ENCODE measurements at regions not wholly inside any gene's neighbourhood (a gene's known extent, or its start where the extent isn't known, plus 50 kb on each side); places are given as distances from the start of the nearest gene placed in this dataset.
"Not testable (repeated sequence)": the region's sequence is repeated elsewhere in the genome, so short reads cannot be mapped to it uniquely, and the experiment has no call there.

DNA sequence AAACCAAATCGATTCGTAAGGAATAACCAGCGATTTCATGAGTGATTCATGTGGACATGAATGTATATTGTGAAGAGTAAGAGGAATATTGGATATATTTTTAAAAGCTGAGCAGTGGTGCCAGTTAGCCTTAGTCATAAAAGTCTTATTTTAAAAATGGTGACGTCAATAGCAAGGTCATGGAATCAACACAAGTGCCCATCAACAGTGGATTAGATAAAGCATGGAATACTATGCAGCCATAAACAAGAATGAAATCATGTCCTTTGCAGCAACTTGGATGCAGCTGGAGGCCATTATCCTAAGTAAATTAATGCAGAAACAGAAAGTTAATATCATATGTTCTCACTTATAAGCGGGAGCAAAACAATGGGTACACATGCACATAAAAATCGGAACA is 89.0 kb upstream of the STOX2 start:
- no peak for DNase-seq (ENCODE audit: low spot score)

DNA sequence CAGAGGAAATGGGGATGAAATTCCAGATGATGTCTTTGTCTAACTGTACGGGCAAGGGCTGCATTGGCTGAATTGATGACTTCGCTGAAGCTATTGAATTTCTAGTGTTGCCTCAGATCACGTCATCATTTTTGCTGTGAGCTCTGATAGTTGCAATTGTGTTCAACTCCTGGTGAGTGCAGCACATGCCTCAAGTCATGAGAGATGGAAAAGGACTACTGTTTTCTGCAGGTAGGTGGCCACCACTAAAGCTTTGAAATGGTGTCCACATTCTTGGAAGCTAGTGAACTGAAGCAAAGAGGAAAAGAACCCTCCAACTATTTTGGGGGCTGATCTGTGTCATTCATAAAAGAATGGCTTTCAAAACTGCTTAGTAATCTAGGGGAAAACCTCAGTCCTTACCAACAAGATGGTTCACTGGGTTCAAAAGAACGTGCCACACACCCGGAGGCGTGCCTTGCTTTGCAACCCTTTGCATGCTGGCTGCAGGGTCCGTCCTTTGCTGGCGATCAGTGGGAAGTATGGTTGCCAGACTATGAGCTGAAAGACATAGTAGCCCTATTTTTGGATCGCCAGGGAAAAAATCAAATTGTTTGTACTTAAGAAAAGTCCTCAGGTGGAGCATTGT is 88.1 kb upstream of the STOX2 start:
- no peak for DNase-seq (ENCODE audit: low spot score)

DNA sequence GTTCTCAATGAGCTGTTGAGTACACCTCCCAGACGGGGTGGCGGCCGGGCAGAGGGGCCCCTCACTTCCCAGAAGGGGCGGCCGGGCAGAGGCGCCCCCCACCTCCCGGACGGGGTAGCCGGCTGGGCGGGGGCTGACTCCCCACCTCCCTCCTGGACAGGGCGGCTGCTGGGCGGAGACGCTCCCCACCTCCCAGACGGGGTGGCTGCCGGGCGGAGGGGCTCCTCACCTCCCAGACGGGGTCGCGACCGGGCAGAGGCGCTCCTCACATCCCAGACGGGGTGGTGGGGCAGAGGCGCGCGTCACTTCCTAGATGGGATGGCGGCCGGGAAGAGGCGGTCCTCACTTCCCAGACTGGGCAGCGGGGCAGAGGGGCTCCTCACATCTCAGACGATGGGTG is 86.5 kb upstream of the STOX2 start:
- not testable (repeated sequence) for DNase-seq (ENCODE audit: low spot score)

DNA sequence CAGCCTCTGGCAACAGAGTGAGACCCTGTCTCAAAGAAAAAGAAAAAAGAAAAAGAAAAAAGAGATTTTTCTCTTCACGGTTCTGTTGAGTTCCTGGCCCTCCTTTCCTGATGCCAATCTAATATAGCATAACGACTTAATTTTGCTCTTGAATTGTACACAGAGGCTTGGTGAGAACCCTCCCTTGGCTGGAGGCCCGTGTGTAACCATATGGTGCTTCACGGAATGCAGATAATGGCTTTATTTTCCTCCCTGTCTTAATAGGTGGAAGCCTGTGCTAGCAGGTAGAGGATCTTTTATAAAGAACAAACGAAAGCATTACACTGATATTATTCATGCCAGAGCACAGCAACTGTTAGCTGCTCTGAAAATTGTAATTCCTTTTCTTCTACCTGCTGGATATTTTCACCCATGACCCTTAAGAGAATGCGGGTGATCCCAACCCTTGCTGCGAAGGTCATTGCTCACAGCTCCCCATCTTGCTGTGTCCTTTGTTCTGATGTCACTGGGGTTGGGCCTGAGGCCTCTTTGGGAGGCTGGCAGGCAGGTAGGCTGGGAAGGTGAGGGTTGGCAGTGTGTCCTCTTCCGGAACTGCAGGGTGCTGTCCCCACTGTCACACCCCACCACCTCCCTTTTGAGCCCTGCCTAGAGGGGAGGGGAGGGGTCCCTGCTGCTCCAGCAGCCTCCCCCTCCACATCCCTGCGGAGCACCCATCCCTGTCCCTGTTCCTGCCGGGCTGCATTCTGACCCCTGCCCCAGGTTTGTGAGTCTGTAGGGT is 83.8 kb upstream of the STOX2 start:
- DNase-seq (ENCODE audit: low spot score): no peak

DNA sequence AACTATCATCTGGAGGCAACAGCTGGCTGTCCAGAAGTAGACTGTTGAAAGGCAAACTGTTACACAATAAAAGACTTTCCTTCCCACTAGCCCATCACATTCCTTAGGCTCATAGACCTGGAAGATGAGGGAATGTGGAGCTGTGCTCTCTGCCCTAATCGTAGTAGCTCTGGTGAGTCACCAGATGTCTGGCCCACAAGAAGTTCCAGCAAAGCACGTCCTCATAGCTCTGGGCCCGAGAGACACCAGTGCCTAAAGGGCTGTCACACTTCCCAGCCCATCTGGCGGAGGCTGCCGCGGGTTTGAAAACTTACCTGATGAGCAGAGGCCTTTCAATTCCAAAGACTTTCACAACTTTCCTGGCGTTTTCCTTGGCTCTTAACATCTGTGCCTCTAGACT is 81.7 kb upstream of the STOX2 start:
- no peak for DNase-seq (ENCODE audit: low spot score)

DNA sequence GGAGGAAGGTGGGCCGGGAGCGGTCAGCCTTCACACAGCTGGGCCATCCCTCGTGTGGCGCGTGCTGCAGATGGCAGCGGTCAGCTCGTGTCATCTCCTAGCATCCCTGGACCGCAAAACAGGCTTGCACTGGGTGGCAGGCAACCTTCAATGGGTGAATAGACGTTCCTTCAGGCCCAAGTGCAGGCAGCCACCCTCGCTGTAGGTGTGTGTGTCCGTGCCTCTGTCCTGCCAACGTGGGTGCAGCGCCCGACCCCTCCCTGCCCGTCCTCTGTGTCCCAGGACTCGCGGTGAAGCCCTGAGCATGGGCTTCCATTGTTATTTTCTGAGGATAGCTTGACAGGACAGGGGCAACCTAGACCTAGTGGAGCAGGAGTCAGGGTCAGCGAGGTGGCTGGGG is 79.8 kb upstream of the STOX2 start:
- no peak for DNase-seq (ENCODE audit: low spot score)

DNA sequence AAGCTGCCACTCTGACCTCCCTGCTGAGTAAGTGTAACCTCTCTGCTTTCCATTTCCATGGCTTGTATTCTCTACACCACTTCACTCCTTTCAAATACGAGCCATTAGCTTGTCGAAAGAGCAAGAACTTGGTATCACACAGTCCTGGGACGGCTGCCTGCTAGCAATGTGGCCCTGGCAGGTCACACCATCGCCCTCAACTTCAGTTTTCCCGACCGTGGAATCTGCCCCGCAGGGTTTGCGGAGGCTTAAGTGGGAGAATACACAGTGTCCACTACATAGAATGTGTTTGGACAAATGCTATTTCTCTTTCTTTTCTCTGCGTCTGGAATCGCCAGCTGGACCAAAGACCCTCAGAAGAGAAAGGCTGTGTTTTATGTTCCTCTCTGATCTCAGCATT is 78.6 kb upstream of the STOX2 start:
- no peak for DNase-seq (ENCODE audit: low spot score)

DNA sequence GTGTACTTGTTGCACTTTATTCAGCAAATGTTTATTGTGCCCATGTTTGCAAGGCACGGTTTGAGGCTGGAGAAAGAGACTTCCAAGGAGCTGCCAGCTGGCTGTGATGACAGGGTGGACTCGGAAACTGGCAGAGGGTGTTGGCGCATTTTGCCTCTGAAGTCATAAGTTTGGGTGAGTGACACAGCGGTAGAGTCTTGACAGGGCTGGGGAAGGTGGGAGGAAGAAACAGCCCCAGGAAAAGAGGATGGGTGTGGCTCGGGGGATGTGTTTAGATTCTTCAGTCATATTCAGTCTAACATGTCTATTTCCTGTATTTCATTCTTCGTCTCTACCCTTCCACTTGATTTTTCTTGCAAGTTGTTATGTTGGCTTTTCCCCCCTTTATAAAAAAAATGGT is 77.0 kb upstream of the STOX2 start:
- DNase-seq (ENCODE audit: low spot score): no peak

DNA sequence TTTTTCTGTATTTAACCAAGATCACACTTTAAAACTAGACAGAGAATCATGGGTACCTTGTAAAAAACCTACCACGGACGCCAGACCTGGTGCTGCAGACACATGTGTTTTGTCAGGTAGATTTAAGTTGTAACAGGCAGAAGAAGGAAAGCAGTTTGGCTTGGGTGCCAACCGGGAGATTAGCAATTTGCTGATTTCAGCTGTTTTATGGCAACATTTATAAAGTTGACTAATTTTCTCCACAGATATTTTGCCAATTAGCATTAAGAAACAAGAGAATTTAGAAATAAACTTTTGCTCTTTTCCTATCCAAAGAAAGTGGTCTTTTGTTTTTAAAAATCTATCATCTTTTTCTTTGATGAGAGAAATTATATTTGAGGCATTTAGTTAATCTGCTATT is 76.3 kb upstream of the STOX2 start:
- no peak for DNase-seq (ENCODE audit: low spot score)

DNA sequence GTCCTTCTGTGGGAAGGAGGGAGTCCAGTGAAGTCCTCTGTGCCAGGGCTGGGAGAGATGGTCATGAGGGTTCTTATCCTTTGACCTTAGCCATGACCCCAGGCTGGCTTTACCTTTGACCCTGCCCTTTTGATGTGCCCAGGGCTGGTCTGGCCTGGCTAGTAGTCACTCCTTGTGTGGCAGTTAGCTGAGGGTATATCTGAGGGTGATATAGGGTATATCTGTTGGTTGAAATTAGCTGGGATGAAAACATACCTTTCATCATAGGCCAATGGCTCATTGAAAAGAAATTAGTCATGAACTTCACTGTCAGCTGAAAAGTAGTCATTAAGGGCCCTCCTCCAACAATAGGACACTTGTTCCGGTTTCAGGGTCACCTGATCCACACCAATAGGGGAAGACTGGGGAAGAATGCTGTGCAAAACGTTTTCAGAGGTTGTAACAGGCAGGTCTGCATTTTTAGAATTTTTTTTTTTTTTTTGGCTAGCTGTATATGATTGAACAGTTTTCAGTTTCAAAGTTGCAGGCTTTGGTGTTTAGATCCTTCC is 74.6 kb upstream of the STOX2 start:
- no peak for DNase-seq (ENCODE audit: low spot score)

DNA sequence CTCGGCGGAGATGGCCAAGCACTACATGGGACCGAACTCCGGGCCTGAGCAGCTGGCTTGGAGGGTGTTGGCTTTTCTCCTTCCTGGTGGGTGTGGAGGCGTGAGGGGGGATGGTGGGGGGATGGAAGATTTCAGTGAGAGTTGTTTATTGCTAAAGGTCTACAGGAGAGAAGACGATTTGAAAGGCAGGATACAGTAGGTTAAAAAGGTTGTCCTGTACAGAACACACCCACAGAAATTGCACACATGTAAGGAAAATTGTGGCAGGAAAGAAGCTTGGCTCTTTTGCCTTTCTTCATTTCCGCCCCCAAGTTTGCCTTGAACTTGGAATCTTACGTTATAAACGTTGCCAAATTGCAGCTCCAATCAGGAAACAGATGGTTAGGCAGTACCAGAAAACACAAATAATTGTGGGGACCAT is 74.1 kb upstream of the STOX2 start:
- DNase-seq (ENCODE audit: low spot score): no peak

DNA sequence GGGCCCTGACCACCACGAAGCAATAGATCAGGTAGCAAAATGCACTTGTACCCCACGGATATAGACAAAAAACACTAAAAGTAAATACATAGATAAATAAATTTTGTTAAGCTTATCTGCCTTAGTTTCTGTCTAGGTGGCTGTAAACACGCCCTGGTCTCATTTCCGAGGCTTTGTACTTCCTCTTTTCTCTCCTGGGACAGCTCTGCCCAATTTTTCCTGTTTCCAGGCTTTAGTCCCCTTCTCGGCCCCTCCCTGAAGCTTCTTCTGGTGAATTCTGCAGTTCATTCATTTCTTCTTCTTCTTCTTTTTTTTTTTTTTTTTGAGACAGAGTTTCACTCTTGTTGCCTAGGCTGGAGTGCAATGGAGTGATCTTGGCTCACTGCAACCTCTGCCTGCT is 73.4 kb upstream of the STOX2 start:
- DNase-seq (ENCODE audit: low spot score): no peak

DNA sequence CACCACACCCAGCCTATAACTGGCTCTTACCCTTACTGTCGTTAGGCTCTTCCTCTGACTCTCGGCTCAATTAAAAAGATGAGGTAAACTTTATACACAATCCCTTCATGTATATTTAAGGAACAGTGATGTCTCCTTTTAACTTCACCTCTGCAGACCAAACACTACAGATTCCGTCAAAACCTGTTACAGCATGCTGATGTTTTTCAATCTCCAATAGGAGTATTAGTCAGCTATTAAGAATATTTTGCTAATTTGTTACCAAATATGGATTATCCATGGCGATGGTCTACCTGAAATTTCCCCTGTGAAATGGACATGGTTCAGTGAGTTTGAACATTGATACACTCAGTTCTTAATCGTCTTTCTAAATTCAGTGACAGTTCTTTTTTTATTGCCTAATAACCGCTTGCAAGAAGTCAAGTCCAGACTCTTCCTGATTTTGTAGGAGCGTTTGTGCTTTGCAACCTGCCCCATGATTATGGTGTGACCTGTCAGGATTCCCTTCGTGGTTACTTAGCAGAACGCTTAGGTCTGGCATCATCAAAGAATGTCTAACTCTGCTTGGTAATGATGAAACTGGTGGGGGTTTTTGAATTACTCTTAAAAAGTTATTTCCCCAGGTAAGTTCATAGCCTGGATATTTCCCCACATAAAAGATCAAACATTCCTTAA is 72.2 kb upstream of the STOX2 start:
- DNase-seq (ENCODE audit: low spot score): no peak

DNA sequence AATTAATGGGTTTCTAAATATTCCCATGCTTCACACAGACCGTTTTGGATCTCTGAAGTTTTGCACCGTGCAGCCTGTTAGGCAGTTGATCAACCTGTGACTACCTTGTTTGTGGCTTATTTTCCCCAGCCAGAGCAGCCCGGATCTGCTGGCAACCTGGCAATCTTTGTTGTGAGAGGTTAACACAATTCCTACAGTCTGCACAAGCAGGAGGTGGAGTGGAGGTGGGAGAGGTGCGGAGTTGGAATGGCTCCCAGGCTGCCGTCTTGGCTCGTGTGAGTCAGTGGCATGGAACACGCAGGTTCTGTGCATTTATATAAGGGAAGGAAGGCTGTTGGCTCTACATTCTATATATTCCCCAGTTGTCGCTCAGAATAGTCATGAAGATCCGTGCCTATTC is 70.9 kb upstream of the STOX2 start:
- no peak for DNase-seq (ENCODE audit: low spot score)

DNA sequence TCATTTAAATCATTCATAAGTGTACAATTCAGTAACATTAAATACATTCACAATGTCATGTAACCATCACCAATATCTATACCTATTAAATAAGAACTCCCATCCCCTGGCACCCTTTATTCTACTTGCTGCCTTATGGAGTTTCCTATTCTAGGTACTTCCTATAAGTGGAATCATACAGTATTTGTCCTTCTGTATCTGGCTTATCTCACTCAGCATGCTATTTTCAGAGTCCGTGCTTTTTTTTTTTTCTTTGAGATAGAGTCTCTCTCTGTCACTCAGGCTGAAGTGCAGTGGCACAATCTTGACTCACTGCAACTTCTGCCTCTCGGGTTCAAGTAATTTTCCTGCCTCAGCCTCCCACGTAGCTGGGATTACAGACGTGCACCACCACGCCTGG is 67.9 kb upstream of the STOX2 start:
- no peak for DNase-seq (ENCODE audit: low spot score)

DNA sequence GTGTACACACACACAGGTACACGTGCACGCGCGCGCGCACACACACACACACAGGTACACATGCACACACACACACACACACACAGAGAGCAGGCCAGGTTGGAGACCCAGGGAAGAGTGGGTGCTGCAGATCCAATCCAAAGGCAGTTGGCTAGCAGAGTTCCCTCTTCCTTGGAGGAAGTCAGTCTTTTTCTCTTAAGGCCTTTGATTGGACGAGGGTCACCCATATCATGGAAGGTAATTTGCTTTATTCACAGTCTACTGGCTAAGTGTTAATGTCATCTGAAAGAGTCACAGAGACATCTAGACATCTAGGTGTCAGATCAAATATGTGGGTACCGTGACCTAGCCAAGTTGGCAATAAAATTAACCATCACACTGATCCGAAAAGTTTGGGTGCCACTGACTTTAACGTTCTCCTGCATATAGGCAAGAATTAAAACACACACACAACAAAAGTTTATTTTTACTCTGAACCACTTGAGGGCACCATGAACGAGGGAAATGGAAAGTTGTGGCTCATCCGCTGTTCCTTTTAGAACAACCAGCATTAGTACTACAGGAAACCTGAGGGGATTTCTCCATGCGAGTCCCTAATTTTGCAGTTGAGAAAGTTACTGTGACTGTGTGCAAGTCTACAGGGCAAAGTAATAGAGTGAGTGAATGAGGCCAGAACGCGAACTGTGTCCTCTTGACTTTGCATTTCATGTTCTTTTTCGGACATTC is 66.0 kb upstream of the STOX2 start:
- peak; percentile 51 for DNase-seq (ENCODE audit: low spot score)

DNA sequence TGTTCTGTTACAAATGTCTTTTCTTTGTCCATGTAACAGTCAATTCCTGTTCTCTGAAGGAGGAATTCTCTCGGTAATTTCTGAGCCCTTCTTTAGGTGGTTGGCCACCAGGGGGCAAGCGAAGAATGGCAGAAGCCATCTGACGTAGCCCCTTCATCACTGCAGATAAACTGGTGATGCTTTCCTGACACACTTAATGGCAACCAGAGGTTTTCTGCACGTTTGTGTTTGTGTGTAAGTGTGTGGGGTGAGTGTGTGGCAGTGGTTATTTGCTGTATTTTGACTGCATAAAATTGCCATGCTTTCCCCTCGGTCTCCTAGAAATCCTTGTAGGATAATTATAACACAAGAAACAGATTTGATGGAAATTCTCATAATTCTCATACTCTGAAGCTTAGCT is 64.8 kb upstream of the STOX2 start:
- peak; percentile 86 for DNase-seq (ENCODE audit: low spot score)

DNA sequence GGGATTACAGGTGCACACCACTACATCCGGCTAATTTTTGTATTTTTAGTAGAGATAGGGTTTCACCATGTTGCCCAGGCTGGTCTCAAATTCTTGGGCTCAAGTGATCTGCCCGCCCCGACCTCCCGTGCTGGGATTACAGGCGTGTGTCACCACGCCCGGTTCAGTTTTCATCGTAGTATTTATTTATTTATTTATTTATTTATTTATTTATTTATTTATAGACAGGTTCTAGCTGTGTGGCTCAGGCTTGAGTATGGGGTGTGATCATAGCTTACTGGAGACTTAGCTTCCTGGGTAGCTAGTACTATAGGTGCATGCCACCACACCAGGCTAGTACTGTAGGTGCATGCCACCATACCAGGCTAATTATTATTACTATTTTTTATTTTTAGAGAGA is 64.1 kb upstream of the STOX2 start:
- DNase-seq (ENCODE audit: low spot score): no peak

DNA sequence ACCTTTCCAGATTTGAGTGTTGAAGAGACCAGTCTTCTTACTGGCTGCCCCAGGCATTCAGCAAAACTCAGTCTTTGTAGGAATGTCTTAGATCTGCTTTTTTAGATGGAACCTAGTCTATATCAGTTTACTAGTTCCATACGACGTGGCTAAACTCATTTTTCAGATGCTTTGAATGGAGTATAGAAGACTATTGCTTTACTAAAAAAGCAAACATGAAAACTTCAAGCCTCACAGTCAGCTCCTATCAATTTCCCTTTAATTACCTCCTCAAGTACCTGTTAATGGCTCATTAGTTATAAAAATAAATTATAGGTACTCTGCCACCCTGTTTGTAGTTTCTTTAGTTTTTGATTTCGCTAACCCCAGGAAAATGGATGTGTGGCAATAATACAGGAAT is 63.0 kb upstream of the STOX2 start:
- DNase-seq (ENCODE audit: low spot score): no peak

DNA sequence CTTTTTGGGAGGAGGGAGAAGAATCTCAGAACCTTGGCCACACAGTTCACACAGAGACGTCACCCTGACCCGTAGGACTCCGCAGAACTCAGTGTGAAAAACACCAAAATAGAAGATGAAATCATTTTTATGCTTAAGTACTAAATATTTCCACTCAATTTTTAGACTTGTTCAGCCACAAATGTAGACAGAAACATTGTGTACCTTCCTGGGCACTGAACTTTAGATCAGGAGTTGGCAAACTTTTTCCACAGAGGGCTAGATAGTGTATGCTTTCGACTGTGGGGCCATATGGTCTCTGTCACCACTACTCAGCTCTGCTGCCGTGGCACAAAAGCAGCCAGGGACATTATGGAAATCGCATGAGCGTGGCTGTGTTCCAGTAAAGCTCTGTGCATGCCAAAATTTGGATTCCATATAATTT is 61.8 kb upstream of the STOX2 start:
- no peak for DNase-seq (ENCODE audit: low spot score)

DNA sequence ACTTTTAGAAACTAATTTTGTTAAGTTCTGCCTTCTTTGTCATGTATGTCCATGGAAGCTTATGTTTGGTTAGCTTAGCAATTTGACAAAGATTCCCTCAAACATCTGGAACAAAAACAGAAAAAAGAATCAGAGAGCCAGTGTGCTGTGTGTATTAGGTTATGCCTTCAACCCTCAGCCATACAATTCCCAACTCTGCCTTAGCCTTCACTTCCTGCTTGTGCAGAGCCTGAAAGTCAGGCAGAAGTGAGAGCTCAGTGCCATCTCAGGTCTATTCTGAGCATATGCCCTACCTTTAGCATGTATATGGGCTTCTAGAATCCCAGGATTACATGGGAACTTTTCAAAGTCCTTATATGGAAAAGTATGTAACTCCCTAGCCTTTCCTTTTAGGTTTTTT is 58.2 kb upstream of the STOX2 start:
- no peak for DNase-seq (ENCODE audit: low spot score)

DNA sequence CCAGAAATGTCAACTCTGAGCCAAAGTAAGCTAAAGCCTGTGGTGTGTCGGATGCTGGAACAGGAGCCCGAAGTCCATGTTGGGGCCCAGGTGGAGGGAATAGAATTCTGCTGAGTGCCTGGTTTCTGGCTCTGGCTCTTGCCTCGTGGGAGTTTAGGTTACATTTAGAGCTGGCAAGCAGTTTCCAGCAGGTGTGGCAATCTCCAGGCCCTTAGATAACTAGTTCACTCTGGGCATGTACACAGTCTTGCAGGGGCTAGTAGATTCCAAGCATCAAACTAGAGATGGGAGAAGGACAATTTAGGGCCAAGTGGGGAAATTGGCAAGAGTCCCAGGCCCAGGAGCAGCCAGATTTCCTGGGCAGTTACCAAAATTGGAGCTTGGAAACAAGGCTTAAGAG is 56.3 kb upstream of the STOX2 start:
- no peak for DNase-seq (ENCODE audit: low spot score)

Measured in globus pallidus (tissue), 1 donor.